SK-N-SH treated with all-trans-retinoic acid at 6 μM for 48 hours (cell line): ENCODE measurements at regions not wholly inside any gene's neighbourhood (a gene's known extent, or its start where the extent isn't known, plus 50 kb on each side); places are given as distances from the start of the nearest gene placed in this dataset.

Source experiments
- CSDC2 ChIP-seq: fragments of 250-450 bp; sonication (Bioruptor Pico); IDR thresholded peaks from 2 replicates; pipeline ENCODE4 v1.5.0; 2020; ENCODE audit warnings: mild to moderate bottlenecking, moderate library complexity
- OSR1 ChIP-seq: fragments of 250-450 bp; sonication (Bioruptor Pico); IDR thresholded peaks from 2 replicates; pipeline ENCODE4 v1.8.0; 2022; ENCODE audit warnings: moderate library complexity, mild to moderate bottlenecking, inconsistent platforms
- PATZ1 ChIP-seq: fragments of 250-450 bp; sonication (Bioruptor Pico); IDR thresholded peaks from 2 replicates; pipeline ENCODE4 v1.8.0; 2020; ENCODE audit warnings: mild to moderate bottlenecking, moderate library complexity, borderline replicate concordance
- PPARA ChIP-seq: fragments of 250-450 bp; sonication (Bioruptor Pico); IDR thresholded peaks from 2 replicates; pipeline ENCODE4 v1.5.0; 2020; ENCODE audit warnings: mild to moderate bottlenecking, borderline replicate concordance
- SNAI2 ChIP-seq: fragments of 250-450 bp; sonication (Bioruptor Pico); IDR thresholded peaks from 2 replicates; pipeline ENCODE4 v1.5.0; 2020; ENCODE audit warnings: mild to moderate bottlenecking, moderate library complexity
- TCF4 ChIP-seq: fragments of 250-450 bp; sonication (Bioruptor Pico); IDR thresholded peaks from 2 replicates; pipeline ENCODE4 v1.8.0; 2021; ENCODE audit warnings: mild to moderate bottlenecking, moderate library complexity, borderline replicate concordance
- ZFP3 ChIP-seq: fragments of 250-450 bp; sonication (Bioruptor Pico); IDR thresholded peaks from 2 replicates; pipeline ENCODE4 v1.5.0; 2020; ENCODE audit warnings: mild to moderate bottlenecking, moderate library complexity
- ZNF565 ChIP-seq: fragments of 450-650 bp; formaldehyde crosslinking; conservative IDR thresholded peaks from 2 replicates; pipeline ENCODE4 v1.5.0; 2020; ENCODE audit warnings: low read depth, mild to moderate bottlenecking, moderate library complexity
- ZNF8 ChIP-seq: fragments of 450-650 bp; formaldehyde crosslinking; IDR thresholded peaks from 2 replicates; pipeline ENCODE4 v1.5.0; 2020; ENCODE audit warnings: mild to moderate bottlenecking, moderate library complexity
- TF ChIP-seq, protein P1 (sequence below): fragments of 250-450 bp; sonication (Bioruptor Pico); IDR thresholded peaks from 2 replicates; pipeline ENCODE4 v1.5.1; 2021; ENCODE audit warnings: mild to moderate bottlenecking, moderate library complexity

- TF ChIP-seq CSDC2 (CRISPR knock-in tag) (no peak), PPARA (no peak), TCF4 (CRISPR knock-in tag) (no peak), ZNF565 (CRISPR knock-in tag) (no peak), PATZ1 (CRISPR knock-in tag) (no peak), OSR1 (CRISPR knock-in tag) (no peak), SNAI2 (CRISPR knock-in tag) (no peak), ZNF8 (no peak), ZFP3 (CRISPR knock-in tag) (no peak)
- TF ChIP-seq, protein P1, sequence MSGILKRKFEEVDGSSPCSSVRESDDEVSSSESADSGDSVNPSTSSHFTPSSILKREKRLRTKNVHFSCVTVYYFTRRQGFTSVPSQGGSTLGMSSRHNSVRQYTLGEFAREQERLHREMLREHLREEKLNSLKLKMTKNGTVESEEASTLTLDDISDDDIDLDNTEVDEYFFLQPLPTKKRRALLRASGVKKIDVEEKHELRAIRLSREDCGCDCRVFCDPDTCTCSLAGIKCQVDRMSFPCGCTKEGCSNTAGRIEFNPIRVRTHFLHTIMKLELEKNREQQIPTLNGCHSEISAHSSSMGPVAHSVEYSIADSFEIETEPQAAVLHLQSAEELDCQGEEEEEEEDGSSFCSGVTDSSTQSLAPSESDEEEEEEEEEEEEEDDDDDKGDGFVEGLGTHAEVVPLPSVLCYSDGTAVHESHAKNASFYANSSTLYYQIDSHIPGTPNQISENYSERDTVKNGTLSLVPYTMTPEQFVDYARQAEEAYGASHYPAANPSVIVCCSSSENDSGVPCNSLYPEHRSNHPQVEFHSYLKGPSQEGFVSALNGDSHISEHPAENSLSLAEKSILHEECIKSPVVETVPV (CRISPR knock-in tag), result no peak
Measured at GRCh38 chr2:237200462-237200861, 114.8 kb downstream of the COPS8 start.
